ENCODE measurements at regions not wholly inside any gene's neighbourhood (a gene's known extent, or its start where the extent isn't known, plus 50 kb on each side); places are given as distances from the start of the nearest gene placed in this dataset.

GRCh38 chr6:93567164-93567563 lies 147.8 kb upstream of the EPHA7 start:
- no peaks in the 10 kb centered on the region for H3K27me3 Mint-ChIP-seq (ENCODE audit: unreplicated experiment)
- H3K36me3 Mint-ChIP-seq (ENCODE audit: low read depth, unreplicated experiment) = no peaks in the 10 kb centered on the region
- no peaks in the 10 kb centered on the region for H3K9me3 Mint-ChIP-seq (ENCODE audit: unreplicated experiment)
- no peak overlapping the region for H3K4me3 Mint-ChIP-seq (ENCODE audit: unreplicated experiment)
- H3K4me1 Mint-ChIP-seq (ENCODE audit: unreplicated experiment) = no peaks in the 10 kb centered on the region
- DNase-seq (ENCODE audit: low spot score) = no peak
- no peak overlapping the region for H3K27ac Mint-ChIP-seq (ENCODE audit: unreplicated experiment)
- TF ChIP-seq CTCF (IDR thresholded peaks at IDR 0.05; ENCODE audit: unreplicated experiment) = no peak

- H3K36me3 Mint-ChIP-seq (ENCODE audit: low read depth, unreplicated experiment) = no peaks in the 10 kb centered on the region
- no peak overlapping the region for H3K27ac Mint-ChIP-seq (ENCODE audit: unreplicated experiment)
- H3K4me1 Mint-ChIP-seq (ENCODE audit: unreplicated experiment) = no peaks in the 10 kb centered on the region
- no peaks in the 10 kb centered on the region for H3K27me3 Mint-ChIP-seq (ENCODE audit: unreplicated experiment)
- H3K9me3 Mint-ChIP-seq (ENCODE audit: unreplicated experiment) = no peaks in the 10 kb centered on the region
- no peak overlapping the region for H3K4me3 Mint-ChIP-seq (ENCODE audit: unreplicated experiment)
- no peak for TF ChIP-seq CTCF (IDR thresholded peaks at IDR 0.05; ENCODE audit: unreplicated experiment)
- no peak for DNase-seq (ENCODE audit: low spot score)
Observed at GRCh38 chr6:93566285-93566684, 146.9 kb upstream of the EPHA7 start.

- H3K27me3 Mint-ChIP-seq (ENCODE audit: unreplicated experiment) = peaks cover 2% of the 10 kb centered on the region
- no peaks in the 10 kb centered on the region for H3K4me1 Mint-ChIP-seq (ENCODE audit: unreplicated experiment)
- no peaks in the 10 kb centered on the region for H3K36me3 Mint-ChIP-seq (ENCODE audit: low read depth, unreplicated experiment)
- H3K27ac Mint-ChIP-seq (ENCODE audit: unreplicated experiment) = no peak overlapping the region
- H3K9me3 Mint-ChIP-seq (ENCODE audit: unreplicated experiment) = no peaks in the 10 kb centered on the region
- TF ChIP-seq CTCF (IDR thresholded peaks at IDR 0.05; ENCODE audit: unreplicated experiment) = no peak
- DNase-seq (ENCODE audit: low spot score) = no peak
- H3K4me3 Mint-ChIP-seq (ENCODE audit: unreplicated experiment) = no peak overlapping the region
Observed at GRCh38 chr6:93562582-93562981, 143.2 kb upstream of the EPHA7 start.

GRCh38 chr6:93555292-93555691 lies 135.9 kb upstream of the EPHA7 start:
- Mint-ChIP-seq H3K27ac (ENCODE audit: unreplicated experiment) (no peak overlapping the region), H3K4me3 (ENCODE audit: unreplicated experiment) (no peak overlapping the region), H3K4me1 (ENCODE audit: unreplicated experiment) (no peaks in the 10 kb centered on the region), H3K36me3 (ENCODE audit: low read depth, unreplicated experiment) (no peaks in the 10 kb centered on the region), H3K27me3 (ENCODE audit: unreplicated experiment) (peaks cover 2% of the 10 kb centered on the region), H3K9me3 (ENCODE audit: unreplicated experiment) (no peaks in the 10 kb centered on the region)
- no peak for TF ChIP-seq CTCF (IDR thresholded peaks at IDR 0.05; ENCODE audit: unreplicated experiment)
- DNase-seq (ENCODE audit: low spot score) = no peak

- DNase-seq (ENCODE audit: low spot score) = no peak
- H3K4me3 Mint-ChIP-seq (ENCODE audit: unreplicated experiment) = no peak overlapping the region
- no peak overlapping the region for H3K27ac Mint-ChIP-seq (ENCODE audit: unreplicated experiment)
- H3K27me3 Mint-ChIP-seq (ENCODE audit: unreplicated experiment) = peaks cover 2% of the 10 kb centered on the region
- H3K36me3 Mint-ChIP-seq (ENCODE audit: low read depth, unreplicated experiment) = no peaks in the 10 kb centered on the region
- H3K9me3 Mint-ChIP-seq (ENCODE audit: unreplicated experiment) = no peaks in the 10 kb centered on the region
- H3K4me1 Mint-ChIP-seq (ENCODE audit: unreplicated experiment) = no peaks in the 10 kb centered on the region
- TF ChIP-seq CTCF (IDR thresholded peaks at IDR 0.05; ENCODE audit: unreplicated experiment) = no peak
Observed at GRCh38 chr6:93554018-93554417, 134.7 kb upstream of the EPHA7 start.

All from endothelial cell (in vitro differentiated cells).